ENCODE measurements at regions not wholly inside any gene's neighbourhood (a gene's known extent, or its start where the extent isn't known, plus 50 kb on each side); places are given as distances from the start of the nearest gene placed in this dataset.

DNA sequence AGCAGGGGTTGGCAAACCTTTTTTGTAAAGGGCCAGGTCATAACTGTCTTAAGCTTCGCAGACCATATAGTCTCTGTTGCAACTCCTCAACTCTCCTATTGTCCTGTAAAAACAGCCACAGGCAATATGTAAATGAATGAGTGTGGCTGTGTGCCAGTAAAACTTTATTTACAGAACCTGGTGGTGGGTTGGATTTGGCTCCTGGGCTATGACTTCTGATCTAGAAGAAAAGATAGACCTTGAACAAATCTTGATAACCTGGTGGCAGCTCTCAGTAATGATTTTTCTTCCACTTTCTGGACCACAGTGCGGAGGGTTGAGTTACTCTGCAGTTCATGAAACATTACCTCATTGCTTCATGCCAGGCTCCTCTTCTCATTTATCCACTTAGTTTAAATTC is 139.3 kb downstream of the MYCN start:
- peaks cover 28% of the 10 kb centered on the region for H3K9me3 ChIP-seq
- H3K36me3 ChIP-seq = no peaks in the 10 kb centered on the region
- H3K4me3 ChIP-seq (ENCODE audit: low read depth, low read length) = no peak overlapping the region
- no peak for DNase-seq
- peaks cover 42% of the 10 kb centered on the region for H3K4me1 ChIP-seq
- TF ChIP-seq, protein P1, sequence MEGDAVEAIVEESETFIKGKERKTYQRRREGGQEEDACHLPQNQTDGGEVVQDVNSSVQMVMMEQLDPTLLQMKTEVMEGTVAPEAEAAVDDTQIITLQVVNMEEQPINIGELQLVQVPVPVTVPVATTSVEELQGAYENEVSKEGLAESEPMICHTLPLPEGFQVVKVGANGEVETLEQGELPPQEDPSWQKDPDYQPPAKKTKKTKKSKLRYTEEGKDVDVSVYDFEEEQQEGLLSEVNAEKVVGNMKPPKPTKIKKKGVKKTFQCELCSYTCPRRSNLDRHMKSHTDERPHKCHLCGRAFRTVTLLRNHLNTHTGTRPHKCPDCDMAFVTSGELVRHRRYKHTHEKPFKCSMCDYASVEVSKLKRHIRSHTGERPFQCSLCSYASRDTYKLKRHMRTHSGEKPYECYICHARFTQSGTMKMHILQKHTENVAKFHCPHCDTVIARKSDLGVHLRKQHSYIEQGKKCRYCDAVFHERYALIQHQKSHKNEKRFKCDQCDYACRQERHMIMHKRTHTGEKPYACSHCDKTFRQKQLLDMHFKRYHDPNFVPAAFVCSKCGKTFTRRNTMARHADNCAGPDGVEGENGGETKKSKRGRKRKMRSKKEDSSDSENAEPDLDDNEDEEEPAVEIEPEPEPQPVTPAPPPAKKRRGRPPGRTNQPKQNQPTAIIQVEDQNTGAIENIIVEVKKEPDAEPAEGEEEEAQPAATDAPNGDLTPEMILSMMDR (IDR thresholded peaks at IDR 0.05; ENCODE audit: low read depth, low read length) = no peak
- H3K27me3 ChIP-seq = no peaks in the 10 kb centered on the region

DNA sequence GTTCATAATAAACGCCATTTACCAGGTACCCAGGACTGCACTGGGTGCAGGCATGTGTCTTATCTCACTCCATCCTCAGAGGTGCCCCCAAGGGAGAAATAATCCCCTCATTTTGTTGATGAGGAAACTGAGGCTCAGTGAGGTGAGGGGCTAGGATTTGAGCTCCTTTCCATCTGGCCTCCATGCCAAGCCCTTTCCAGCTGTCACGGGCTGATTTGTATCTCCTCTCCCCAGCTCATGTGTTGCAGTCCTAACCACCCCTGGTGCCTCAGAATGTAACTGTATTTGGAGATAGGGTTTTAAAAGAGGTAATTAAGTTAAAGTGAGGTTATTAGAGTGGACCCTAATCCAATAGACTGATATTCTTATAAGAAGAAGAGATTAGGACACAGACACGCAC is 137.3 kb downstream of the MYCN start:
- peaks cover 42% of the 10 kb centered on the region for H3K4me1 ChIP-seq
- no peaks in the 10 kb centered on the region for H3K27me3 ChIP-seq
- TF ChIP-seq, protein P1 (IDR thresholded peaks at IDR 0.05; ENCODE audit: low read depth, low read length) = no peak
- H3K4me3 ChIP-seq (ENCODE audit: low read depth, low read length) = no peak overlapping the region
- peaks cover 37% of the 10 kb centered on the region for H3K9me3 ChIP-seq
- H3K36me3 ChIP-seq = no peaks in the 10 kb centered on the region
- DNase-seq = no peak

DNA sequence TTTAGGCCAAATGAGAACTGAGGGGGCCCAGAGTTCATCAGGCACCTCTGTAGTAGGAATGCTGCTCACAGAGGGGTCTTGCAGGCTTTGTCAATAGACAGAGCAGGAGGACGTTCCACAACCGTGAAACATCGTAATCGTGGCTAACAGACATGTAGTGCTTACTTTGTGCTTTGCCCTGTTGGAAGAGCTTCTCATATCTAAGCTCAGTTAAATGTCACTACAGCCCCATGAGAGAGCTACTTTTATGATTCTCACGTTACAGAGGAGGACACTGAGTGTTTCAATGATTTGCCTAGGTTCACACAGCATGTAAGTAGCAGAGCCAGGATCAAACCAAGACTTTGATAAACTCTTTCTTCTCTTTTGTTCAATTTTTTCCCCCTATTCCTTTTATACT is 136.6 kb downstream of the MYCN start:
- no peaks in the 10 kb centered on the region for H3K36me3 ChIP-seq
- peaks cover 42% of the 10 kb centered on the region for H3K4me1 ChIP-seq
- TF ChIP-seq, protein P1 (IDR thresholded peaks at IDR 0.05; ENCODE audit: low read depth, low read length) = no peak
- DNase-seq = no peak
- H3K9me3 ChIP-seq = peaks cover 41% of the 10 kb centered on the region
- no peaks in the 10 kb centered on the region for H3K27me3 ChIP-seq
- no peak overlapping the region for H3K4me3 ChIP-seq (ENCODE audit: low read depth, low read length)

DNA sequence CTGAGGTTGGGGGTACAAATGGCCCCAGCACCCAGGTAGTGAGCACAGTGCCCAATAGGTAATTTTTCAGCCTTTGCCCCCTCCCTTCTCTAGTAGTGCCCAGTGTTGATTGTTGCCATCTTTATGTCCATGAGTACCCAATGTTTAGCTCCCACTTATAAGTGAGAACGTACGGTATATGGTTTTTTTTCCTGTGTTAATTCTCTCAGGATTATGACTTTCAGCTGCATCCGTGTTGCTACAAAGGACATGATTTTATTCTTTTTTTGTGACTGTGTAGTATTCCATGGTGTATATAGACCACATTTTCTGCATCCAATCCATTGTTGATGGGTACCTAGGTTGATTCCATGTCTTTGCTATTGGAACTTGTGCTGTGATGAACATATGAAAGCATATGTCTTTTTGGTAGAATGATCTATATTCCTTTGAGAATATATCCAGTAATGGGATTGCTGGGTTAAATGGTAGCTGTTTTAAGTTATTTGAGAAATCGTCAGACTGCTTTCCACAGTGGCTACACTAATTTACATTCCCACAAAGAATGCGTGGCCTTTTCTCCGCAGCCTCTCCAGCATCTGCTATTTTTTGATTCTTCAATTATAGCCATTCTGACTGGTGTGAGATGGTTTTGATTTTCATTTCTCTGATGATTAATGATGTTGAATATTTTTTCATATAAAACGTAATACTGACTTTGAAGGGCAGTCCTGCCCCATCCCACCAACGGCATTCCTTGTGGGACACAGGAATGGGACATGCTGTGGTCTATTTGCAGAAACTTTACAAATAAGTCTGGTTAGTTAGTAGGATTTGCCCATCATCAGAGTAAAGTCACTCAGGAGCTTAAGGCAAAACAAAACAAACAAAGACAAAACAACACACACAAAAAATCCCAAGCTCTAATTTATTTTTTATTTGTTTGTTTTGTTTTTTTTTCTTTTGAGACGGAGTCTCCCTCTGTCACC is 135.0 kb downstream of the MYCN start:
- Histone ChIP-seq H3K36me3 (no peaks in the 10 kb centered on the region), H3K4me3 (ENCODE audit: low read depth, low read length) (no peak overlapping the region), H3K4me1 (peaks cover 44% of the 10 kb centered on the region), H3K9me3 (peaks cover 49% of the 10 kb centered on the region), H3K27me3 (no peaks in the 10 kb centered on the region)
- TF ChIP-seq, protein P1 (IDR thresholded peaks at IDR 0.05; ENCODE audit: low read depth, low read length) = no peak
- peak; percentile 83 for DNase-seq

DNA sequence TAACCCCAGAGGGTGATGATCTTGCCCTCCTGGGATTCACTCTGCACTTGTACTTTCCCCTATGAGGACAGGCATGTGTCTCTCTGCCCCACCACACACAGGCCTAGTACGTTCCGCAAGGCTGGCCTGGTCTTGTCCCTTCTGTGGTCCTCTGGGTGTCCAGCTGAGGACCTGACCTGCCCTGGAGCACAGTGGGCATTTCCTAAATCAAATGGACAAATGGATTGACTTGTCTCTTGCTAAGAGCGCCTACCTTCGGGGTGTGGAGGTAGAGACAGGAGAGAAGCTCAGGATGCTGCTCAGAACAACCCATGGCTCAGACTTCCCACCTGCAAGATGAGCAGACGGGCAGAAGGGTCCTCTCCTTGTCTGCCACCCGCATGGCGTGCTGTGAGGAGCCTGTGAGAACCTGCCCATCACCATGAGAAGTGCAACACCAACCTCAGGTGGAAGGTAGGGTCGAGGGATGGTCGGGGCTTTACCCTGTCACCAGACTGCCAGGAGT is 133.6 kb downstream of the MYCN start:
- no peaks in the 10 kb centered on the region for H3K36me3 ChIP-seq
- TF ChIP-seq, protein P1 (IDR thresholded peaks at IDR 0.05; ENCODE audit: low read depth, low read length) = no peak
- H3K4me3 ChIP-seq (ENCODE audit: low read depth, low read length) = no peak overlapping the region
- no peaks in the 10 kb centered on the region for H3K27me3 ChIP-seq
- H3K4me1 ChIP-seq = peaks cover 34% of the 10 kb centered on the region
- DNase-seq = peak; percentile 99
- H3K9me3 ChIP-seq = peaks cover 49% of the 10 kb centered on the region

DNA sequence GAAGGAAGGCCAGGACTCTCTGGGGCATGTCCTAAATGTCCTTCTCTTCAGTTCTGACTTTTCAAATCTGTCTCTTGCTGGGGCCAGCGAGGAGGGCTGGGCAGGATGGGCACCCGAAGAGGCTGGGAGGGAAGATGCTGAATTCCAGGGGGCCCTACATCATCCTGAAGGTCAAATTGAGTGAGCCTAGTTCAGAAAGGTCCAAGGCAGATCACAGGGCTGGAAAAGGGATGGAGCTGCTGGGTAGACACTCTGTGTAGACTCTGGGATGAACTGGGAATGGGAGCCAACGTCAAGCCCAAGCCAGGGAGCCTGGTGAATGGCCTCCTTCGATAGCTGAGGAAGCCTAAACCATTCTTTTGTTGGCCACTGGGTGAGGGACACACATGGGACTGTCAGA is 133.1 kb downstream of the MYCN start:
- H3K4me3 ChIP-seq (ENCODE audit: low read depth, low read length) = no peak overlapping the region
- peak; percentile 97 for DNase-seq

More for the DNA sequence above, 133.1 kb downstream of the MYCN start:
- Histone ChIP-seq H3K9me3 (peaks cover 46% of the 10 kb centered on the region), H3K4me1 (peaks cover 32% of the 10 kb centered on the region), H3K27me3 (no peaks in the 10 kb centered on the region), H3K36me3 (no peaks in the 10 kb centered on the region)
- TF ChIP-seq, protein P1 (IDR thresholded peaks at IDR 0.05; ENCODE audit: low read depth, low read length) = no peak
